ENCODE measurements at regions not wholly inside any gene's neighbourhood (a gene's known extent, or its start where the extent isn't known, plus 50 kb on each side); places are given as distances from the start of the nearest gene placed in this dataset.

- no peak overlapping the region for H2BK15ac ChIP-seq (ENCODE audit: low read length)
- no peaks in the 10 kb centered on the region for H3K79me2 ChIP-seq (ENCODE audit: control insufficient read depth in 1 of 2, insufficient read depth in 2 of 2, low read length in 2 of 2)
- H3K27me3 ChIP-seq (replicated peaks in 1 of 4; ENCODE audit: control insufficient read depth in 3 of 4, extremely low read depth in 1 of 4, insufficient read depth in 3 of 4, low read length in 3 of 4) = no peaks in the 10 kb centered on the region
- no peaks in the 10 kb centered on the region for H3K4me1 ChIP-seq (replicated peaks in 1 of 4; ENCODE audit: control insufficient read depth in 3 of 4, insufficient read depth in 4 of 4, low read length in 3 of 4)
- WGBS, 2 experiments (ENCODE audit: extremely low coverage in 1 of 2, insufficient coverage in 1 of 2, insufficient read length in 1 of 2, insufficient replicate concordance in 2 of 2, low coverage in 1 of 2, low lambda C conversion rate in 2 of 2, missing lambda C conversion rate in 1 of 2) = 96% methylated on average over 3 of the region's 3 CpGs; no CpG with 5 or more reads in 1 of the 2 experiments
- H3K4me2 ChIP-seq (ENCODE audit: insufficient read depth in 1 of 2, low read depth in 2 of 2, low read length in 2 of 2) = no peak overlapping the region
- no peaks in the 10 kb centered on the region for H3K79me1 ChIP-seq (ENCODE audit: low read depth, low read length)
- no peak overlapping the region for H4K5ac ChIP-seq (ENCODE audit: insufficient read length, low read depth, low read length)
- no peak overlapping the region for H4K8ac ChIP-seq (ENCODE audit: extremely low read depth, insufficient read depth, low read length)
- H3K27ac ChIP-seq (ENCODE audit: low read depth, low read length) = no peak overlapping the region
- no peaks in the 10 kb centered on the region for H3K9me3 ChIP-seq (ENCODE audit: insufficient read depth in 2 of 2, low read depth in 1 of 2, low read length in 1 of 2)
- no peaks in the 10 kb centered on the region for H3K36me3 ChIP-seq (ENCODE audit: control insufficient read depth in 2 of 4, insufficient read depth in 4 of 4, low read length in 3 of 4)
- CTCF ChIA-PET (ENCODE audit: partially characterized antibody) = no interaction called here
- H3K4ac ChIP-seq (replicated peaks; ENCODE audit: insufficient read length, low read depth, low read length) = no peak overlapping the region
- H2BK12ac ChIP-seq (ENCODE audit: low read depth, low read length) = no peak overlapping the region
- no peak overlapping the region for H2AK5ac ChIP-seq (ENCODE audit: low read depth, low read length)
- no peak for DNase-seq (ENCODE audit: low read depth in 1 of 2, low spot score in 2 of 2)
- H2BK5ac ChIP-seq (ENCODE audit: low read depth, low read length) = no peak overlapping the region
- H3K4me3 ChIP-seq (ENCODE audit: extremely low read depth in 1 of 4, insufficient read depth in 2 of 4, low read depth in 3 of 4, low read length in 4 of 4) = no peak overlapping the region
- no peak overlapping the region for H3K23ac ChIP-seq (ENCODE audit: insufficient read length)
- TF ChIP-seq SIX5 (IDR thresholded peaks at IDR 0.05; ENCODE audit: low read depth, low read length) (no peak), TAF1 (IDR thresholded peaks at IDR 0.05; ENCODE audit: low read depth, low read length) (no peak), USF2 (IDR thresholded peaks at IDR 0.05; ENCODE audit: low read length) (no peak)
- FAIRE-seq = no peak
- no peak overlapping the region for H2BK120ac ChIP-seq (replicated peaks; ENCODE audit: low read depth, low read length)
- H3K56ac ChIP-seq (replicated peaks; ENCODE audit: insufficient read length, low read depth, low read length) = no peak overlapping the region
- H3K23me2 ChIP-seq (ENCODE audit: low read depth, low read length) = no peaks in the 10 kb centered on the region
- H2BK20ac ChIP-seq (ENCODE audit: low read length) = no peak overlapping the region
- POLR2A ChIA-PET (ENCODE audit: partially characterized antibody) = no interaction called here
- no peak overlapping the region for H3K18ac ChIP-seq (ENCODE audit: extremely low read depth, low read length)
- H4K20me1 ChIP-seq (replicated peaks in 1 of 2; ENCODE audit: control insufficient read depth in 1 of 2, insufficient read depth in 2 of 2, low read length in 2 of 2) = no peaks in the 10 kb centered on the region
- no peak overlapping the region for H3K14ac ChIP-seq (ENCODE audit: insufficient read length)
- no peak overlapping the region for H4K91ac ChIP-seq (replicated peaks; ENCODE audit: insufficient read length, low read length)
- no peak overlapping the region for H3K9ac ChIP-seq (replicated peaks in 1 of 4; ENCODE audit: extremely low read depth in 1 of 4, low read depth in 3 of 4, low read length in 3 of 4)
- H2AFZ ChIP-seq (ENCODE audit: low read length) = no peak overlapping the region
Measured at GRCh38 chr3:18641916-18642315, 216.8 kb upstream of the SATB1 start.

Data from H1 (cell line).